HG03135 (cell line): ENCODE measurements at regions not wholly inside any gene's neighbourhood (a gene's known extent, or its start where the extent isn't known, plus 50 kb on each side); places are given as distances from the start of the nearest gene placed in this dataset.

ENCODE experiments used
- ATAC-seq: cut with Tn5 transposase; IDR thresholded peaks from one replicate; pipeline ENCODE4 v1.9.1; 2021; ENCODE audit warnings: mild to moderate bottlenecking, moderate library complexity; ENCODE audit not compliant: unreplicated experiment

- ATAC-seq, result no peak
Measured at GRCh38 chr13:77425705-77426104, 98.8 kb upstream of the MYCBP2 start.

GRCh38 chr13:77423296-77423695 is 96.4 kb upstream of the MYCBP2 start:
- ATAC-seq, result no peak

GRCh38 chr13:77422724-77423123 is 95.8 kb upstream of the MYCBP2 start:
- no peak for ATAC-seq

- ATAC-seq, result no peak
Measured at GRCh38 chr13:77417897-77418296, 91.0 kb upstream of the MYCBP2 start.

GRCh38 chr13:77416666-77417212 is 89.8 kb upstream of the MYCBP2 start:
- ATAC-seq, result no peak

- peak; percentile 86 for ATAC-seq
Measured at GRCh38 chr13:77415253-77416071, 88.6 kb upstream of the MYCBP2 start.

- no peak for ATAC-seq
Measured at GRCh38 chr13:77412860-77413259, 86.0 kb upstream of the MYCBP2 start.

GRCh38 chr13:77412116-77412635 is 85.3 kb upstream of the MYCBP2 start:
- no peak for ATAC-seq

GRCh38 chr13:77409412-77409811 is 82.5 kb upstream of the MYCBP2 start:
- no peak for ATAC-seq

- no peak for ATAC-seq
Measured at GRCh38 chr13:77406644-77407440, 79.9 kb upstream of the MYCBP2 start.

GRCh38 chr13:77398825-77399620 is 72.1 kb upstream of the MYCBP2 start:
- ATAC-seq, result no peak

GRCh38 chr13:77397636-77398035 is 70.7 kb upstream of the MYCBP2 start:
- ATAC-seq, result no peak

- no peak for ATAC-seq
Measured at GRCh38 chr13:77391475-77391874, 64.6 kb upstream of the MYCBP2 start.

GRCh38 chr13:77390391-77390790 is 63.5 kb upstream of the MYCBP2 start:
- ATAC-seq, result no peak

- peak; percentile 70 for ATAC-seq
Measured at GRCh38 chr13:77389625-77390000, 62.7 kb upstream of the MYCBP2 start.

GRCh38 chr13:77388944-77389624 is 62.2 kb upstream of the MYCBP2 start:
- ATAC-seq, result peak; percentile 14

- no peak for ATAC-seq
Measured at GRCh38 chr13:77387607-77388200, 60.8 kb upstream of the MYCBP2 start.

GRCh38 chr13:77386880-77387606 is 60.1 kb upstream of the MYCBP2 start:
- ATAC-seq, result no peak

GRCh38 chr13:77386046-77386445 is 59.2 kb upstream of the MYCBP2 start:
- no peak for ATAC-seq
